IgD-negative memory B cell (primary cell): ENCODE measurements at regions not wholly inside any gene's neighbourhood (a gene's known extent, or its start where the extent isn't known, plus 50 kb on each side); places are given as distances from the start of the nearest gene placed in this dataset.
"Not testable (repeated sequence)": the region's sequence is repeated elsewhere in the genome, so short reads cannot be mapped to it uniquely, and the experiment has no call there.

Source experiments
- H3K27ac Mint-ChIP-seq, 3 donors: one replicate each; pipeline ENCODE4 v1.8.0; 2020 to 2022; ENCODE audit warnings: mild to moderate bottlenecking in 3 of 3, mixed read lengths in 3 of 3, moderate library complexity in 1 of 3
- H3K27me3 Mint-ChIP-seq: one replicate; pipeline ENCODE4 v1.8.0; 2021; ENCODE audit warnings: mixed read lengths
- H3K36me3 Mint-ChIP-seq: one replicate; pipeline ENCODE4 v1.8.0; 2020; ENCODE audit warnings: mild to moderate bottlenecking, mixed read lengths
- H3K4me1 Mint-ChIP-seq, 3 donors: one replicate each; pipeline ENCODE4 v1.8.0; 2020 to 2022; ENCODE audit warnings: mixed read lengths in 3 of 3, mild to moderate bottlenecking in 1 of 3
- H3K4me3 Mint-ChIP-seq, 4 donors: one replicate each; pipeline ENCODE4 v1.8.0; 2020 to 2022; ENCODE audit warnings: mild to moderate bottlenecking in 4 of 4, mixed read lengths in 4 of 4, moderate library complexity in 3 of 4
- H3K9me3 Mint-ChIP-seq, 3 donors: one replicate each; pipeline ENCODE4 v1.8.0; 2020 to 2021; ENCODE audit warnings: mixed read lengths in 3 of 3, mild to moderate bottlenecking in 1 of 3

DNA sequence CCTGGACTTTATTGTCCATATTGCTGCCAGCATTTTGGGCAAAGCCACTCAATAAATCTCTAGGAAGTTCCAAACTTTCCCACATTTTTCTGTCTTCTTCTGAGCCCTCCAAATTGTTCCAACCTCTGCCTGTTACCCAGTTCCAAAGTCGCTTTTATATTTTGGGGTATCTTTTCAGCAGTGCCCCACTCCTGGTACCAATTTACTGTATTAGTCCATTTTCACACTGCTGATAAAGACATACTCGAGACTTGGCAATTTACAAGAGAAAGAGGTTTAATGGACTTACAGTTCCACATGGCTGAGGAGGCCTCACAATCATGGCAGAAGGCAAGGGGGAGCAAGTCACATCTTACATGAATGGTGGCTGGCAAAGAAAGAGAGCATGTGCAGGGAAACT, 53.4 kb downstream of the AHSP start:
- H3K4me1 Mint-ChIP-seq, H3K27me3 Mint-ChIP-seq, H3K4me3 Mint-ChIP-seq, H3K36me3 Mint-ChIP-seq, H3K27ac Mint-ChIP-seq: not testable (repeated sequence)
- H3K9me3 Mint-ChIP-seq, result peaks cover 18 to 42% (median 30%) of the 10 kb centered on the region in 3 donors

DNA sequence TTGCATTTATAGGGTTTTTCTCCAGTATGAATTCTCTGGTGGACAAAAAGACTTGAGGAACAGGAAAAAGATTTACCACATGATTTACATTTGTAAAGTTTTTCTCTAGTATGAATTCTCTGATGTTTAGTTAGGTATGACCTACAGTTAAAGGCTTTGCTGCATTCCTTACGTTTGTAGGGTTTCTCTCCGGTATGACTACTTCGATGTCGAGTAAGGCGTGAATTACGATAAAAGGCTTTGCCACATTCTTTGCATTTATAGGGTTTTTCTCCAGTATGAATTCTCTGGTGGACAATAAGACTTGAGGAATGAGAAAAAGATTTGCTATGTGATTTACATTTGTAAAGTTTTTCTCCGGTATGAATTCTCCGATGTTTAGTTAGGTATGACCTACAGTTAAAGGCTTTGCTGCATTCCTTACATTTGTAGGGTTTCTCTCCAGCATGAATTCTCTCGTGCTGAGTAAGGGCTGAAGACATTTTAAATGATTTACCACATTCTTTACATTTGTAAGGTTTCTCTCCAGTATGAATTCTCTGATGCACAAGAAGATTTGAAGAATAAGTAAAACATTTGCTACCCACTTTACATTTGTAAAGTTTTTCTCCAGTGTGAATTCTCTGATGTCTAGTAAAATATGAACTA, 74.2 kb downstream of the AHSP start:
- peaks cover 6 to 51% (median 48%) of the 10 kb centered on the region in 3 donors for H3K9me3 Mint-ChIP-seq
- H3K4me1 Mint-ChIP-seq, H3K27ac Mint-ChIP-seq, H3K27me3 Mint-ChIP-seq, H3K4me3 Mint-ChIP-seq, H3K36me3 Mint-ChIP-seq: not testable (repeated sequence)

DNA sequence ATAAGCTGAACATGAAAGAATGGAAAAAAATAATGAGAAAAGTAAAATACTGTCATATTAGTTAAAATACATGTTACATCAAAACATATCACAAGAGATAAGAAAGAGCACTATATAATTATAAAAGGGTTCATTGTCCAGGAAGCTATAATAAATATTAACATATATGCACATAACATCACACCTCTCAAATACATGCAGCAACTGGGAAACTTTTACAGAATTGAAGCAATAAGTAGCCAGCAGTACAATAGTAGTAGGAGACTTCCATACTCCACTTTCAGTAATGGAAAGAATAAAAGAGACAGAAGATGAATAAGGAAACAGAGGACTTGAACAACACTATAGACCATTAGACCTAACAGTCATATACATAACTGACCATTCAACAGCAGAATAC, 90.4 kb downstream of the AHSP start:
- H3K9me3 Mint-ChIP-seq, result peaks cover 19 to 25% (median 23%) of the 10 kb centered on the region in 3 donors
- peaks cover 5% of the 10 kb centered on the region for H3K27me3 Mint-ChIP-seq
- no peak overlapping the region for H3K4me3 Mint-ChIP-seq
- peaks cover 0 to 4% (median 0%) of the 10 kb centered on the region in 3 donors for H3K4me1 Mint-ChIP-seq
- no peak overlapping the region for H3K27ac Mint-ChIP-seq
- peaks cover 5% of the 10 kb centered on the region for H3K36me3 Mint-ChIP-seq

DNA sequence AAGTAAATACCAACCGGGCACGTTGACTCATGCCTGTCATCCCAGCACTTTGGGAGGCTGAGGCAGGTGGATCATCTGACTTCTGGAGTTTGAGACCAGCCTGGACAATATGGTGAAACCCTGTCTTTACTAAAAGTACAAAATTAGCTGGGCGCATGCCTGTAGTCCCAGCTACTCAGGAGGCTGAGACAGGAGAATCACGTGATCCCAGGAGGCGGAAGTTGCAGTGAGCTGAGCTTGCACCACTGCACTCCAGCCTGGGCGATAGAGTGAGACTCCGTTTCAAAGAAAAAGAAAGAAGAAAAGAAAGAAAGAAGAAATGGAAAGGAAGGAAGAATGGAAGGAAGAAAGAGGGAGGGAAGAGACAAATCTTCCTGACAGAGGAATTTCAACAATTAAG, 108.7 kb downstream of the AHSP start:
- Mint-ChIP-seq H3K36me3 (peaks cover 2% of the 10 kb centered on the region), H3K4me1 (no peaks in the 10 kb centered on the region), H3K4me3 (no peak overlapping the region), H3K27ac (no peak overlapping the region), H3K9me3 (peaks cover 0 to 8% (median 0%) of the 10 kb centered on the region in 3 donors), H3K27me3 (peaks cover 8% of the 10 kb centered on the region)

DNA sequence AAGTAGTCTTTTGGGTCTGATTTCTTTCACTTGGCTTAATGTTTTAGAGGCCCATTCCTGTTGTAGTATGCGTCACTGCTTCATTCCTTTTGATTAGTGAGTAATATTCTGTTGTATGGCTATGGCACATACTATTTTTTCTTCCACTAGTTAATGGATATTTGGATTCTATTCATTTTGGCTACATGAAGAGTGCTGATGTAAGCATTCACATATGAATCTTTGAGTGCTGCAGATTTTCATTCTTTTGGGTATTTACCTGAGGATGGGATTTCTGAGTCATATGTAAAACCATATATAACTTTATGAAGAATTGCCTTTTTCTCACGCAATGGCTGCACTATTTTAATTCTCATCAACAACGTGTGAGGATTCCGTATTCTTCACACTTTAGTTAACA, 113.6 kb downstream of the AHSP start:
- Mint-ChIP-seq H3K9me3 (peaks cover 0 to 3% (median 0%) of the 10 kb centered on the region in 3 donors), H3K4me3 (no peak overlapping the region), H3K27me3 (peaks cover 14% of the 10 kb centered on the region), H3K36me3 (no peaks in the 10 kb centered on the region), H3K27ac (no peak overlapping the region), H3K4me1 (no peaks in the 10 kb centered on the region)

DNA sequence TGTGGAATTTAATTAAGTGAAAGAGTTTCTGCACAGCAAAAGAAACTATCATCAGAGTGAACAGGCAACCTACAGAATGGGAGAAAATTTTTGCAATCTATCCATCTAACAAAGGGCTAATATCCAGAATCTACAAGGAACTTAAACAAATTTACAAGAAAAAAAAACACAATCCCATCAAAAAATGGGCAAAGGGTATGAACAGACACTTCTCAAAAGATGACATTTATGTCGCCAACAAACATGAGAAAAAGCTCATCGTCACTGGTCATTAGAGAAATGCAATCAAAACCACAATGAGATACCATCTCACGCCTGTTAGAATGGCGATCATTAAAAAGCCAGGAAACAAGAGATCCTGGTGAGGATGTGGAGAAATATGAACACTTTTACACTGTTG, 128.0 kb downstream of the AHSP start:
- not testable (repeated sequence) for H3K9me3 Mint-ChIP-seq, H3K27me3 Mint-ChIP-seq, H3K4me1 Mint-ChIP-seq, H3K4me3 Mint-ChIP-seq, H3K27ac Mint-ChIP-seq, H3K36me3 Mint-ChIP-seq

DNA sequence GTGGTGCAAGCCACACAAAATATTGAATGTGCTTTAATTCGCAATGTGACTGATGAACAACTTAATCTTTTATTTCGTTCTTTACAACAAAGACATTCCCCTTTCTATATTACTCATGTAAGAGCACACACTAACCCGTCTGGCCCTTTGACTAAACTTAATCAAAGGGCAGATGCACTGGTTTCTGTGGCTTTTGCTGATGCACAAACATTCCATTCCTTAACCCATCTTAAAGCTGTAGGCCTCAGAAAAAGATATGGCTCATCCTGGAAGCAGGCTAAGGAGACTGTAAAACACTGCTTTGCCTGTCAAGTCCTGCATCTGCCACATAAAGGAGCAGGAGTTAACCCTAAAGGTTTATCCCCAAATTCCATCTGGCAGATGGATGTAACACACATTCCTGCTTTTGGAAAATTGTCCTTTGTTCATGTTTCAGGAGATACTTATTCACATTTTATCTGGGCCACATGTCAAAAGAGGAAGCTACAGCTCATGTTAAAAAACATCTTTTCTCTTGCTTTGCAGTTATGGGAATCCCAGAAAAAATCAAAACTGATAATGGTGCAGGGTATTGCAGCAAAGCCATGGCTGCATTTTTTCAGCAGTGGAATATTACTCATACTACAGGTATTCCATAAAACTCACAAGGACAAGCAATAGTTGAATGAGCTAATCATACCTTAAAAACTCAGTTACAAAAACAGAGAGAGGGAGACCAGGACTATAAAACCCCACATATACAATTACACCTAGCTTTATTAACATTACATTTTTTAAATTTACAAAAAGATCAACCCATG, 137.2 kb downstream of the AHSP start:
- Mint-ChIP-seq H3K27ac (no peak overlapping the region), H3K36me3 (peaks cover 3% of the 10 kb centered on the region), H3K4me1 (no peaks in the 10 kb centered on the region), H3K27me3 (peaks cover 7% of the 10 kb centered on the region), H3K4me3 (no peak overlapping the region), H3K9me3 (peaks cover 5 to 12% (median 9%) of the 10 kb centered on the region in 3 donors)

DNA sequence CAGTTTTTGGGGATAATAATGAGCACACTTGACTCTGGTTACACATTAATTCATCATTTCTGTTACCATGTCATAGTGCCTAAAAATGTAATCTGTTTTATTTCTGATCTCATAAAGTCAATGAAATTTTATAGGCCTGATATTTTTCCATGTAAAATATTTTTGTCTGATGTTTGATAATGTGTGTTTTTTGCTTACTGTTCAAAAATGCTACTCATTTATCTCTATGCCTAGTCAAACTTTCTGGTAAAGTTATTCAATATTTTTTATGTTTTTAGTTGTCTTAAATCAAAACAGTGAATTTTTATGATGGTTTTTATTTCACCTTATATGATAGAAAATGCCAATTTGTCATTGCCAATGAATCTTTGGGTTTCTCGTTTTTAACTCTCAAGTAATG, 147.0 kb downstream of the AHSP start:
- H3K9me3 Mint-ChIP-seq, result peaks cover 7 to 11% (median 8%) of the 10 kb centered on the region in 3 donors
- H3K27ac Mint-ChIP-seq, result no peak overlapping the region
- H3K27me3 Mint-ChIP-seq, result peaks cover 8% of the 10 kb centered on the region
- peaks cover 6% of the 10 kb centered on the region for H3K36me3 Mint-ChIP-seq
- no peak overlapping the region for H3K4me3 Mint-ChIP-seq
- H3K4me1 Mint-ChIP-seq, result peaks cover 0 to 3% (median 0%) of the 10 kb centered on the region in 3 donors

DNA sequence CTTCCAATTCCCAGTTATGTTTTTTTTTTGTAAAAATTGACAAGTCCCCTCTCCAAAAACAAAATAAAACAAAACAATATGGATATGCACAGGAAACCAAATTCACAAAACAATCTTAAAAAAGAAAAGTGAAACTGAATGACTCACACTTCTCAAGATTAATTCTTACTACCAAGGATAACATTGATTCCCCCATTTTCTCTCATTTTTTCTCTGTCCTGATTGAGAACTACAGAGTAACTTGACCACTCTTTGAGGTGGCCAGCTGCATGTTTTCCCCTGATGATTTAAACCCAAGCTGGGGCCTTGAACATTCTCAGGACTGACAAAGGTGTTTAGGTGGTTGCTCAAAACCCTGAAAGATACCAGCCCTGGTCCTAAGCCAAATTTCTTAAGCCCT, 149.0 kb downstream of the AHSP start:
- Mint-ChIP-seq H3K36me3 (no peaks in the 10 kb centered on the region), H3K9me3 (peaks cover 0 to 6% (median 0%) of the 10 kb centered on the region in 3 donors), H3K4me1 (peaks cover 0 to 3% (median 0%) of the 10 kb centered on the region in 3 donors), H3K4me3 (no peak overlapping the region), H3K27me3 (peaks cover 12% of the 10 kb centered on the region), H3K27ac (peak overlapping the region in 1 of 3 donors; percentile 34)

DNA sequence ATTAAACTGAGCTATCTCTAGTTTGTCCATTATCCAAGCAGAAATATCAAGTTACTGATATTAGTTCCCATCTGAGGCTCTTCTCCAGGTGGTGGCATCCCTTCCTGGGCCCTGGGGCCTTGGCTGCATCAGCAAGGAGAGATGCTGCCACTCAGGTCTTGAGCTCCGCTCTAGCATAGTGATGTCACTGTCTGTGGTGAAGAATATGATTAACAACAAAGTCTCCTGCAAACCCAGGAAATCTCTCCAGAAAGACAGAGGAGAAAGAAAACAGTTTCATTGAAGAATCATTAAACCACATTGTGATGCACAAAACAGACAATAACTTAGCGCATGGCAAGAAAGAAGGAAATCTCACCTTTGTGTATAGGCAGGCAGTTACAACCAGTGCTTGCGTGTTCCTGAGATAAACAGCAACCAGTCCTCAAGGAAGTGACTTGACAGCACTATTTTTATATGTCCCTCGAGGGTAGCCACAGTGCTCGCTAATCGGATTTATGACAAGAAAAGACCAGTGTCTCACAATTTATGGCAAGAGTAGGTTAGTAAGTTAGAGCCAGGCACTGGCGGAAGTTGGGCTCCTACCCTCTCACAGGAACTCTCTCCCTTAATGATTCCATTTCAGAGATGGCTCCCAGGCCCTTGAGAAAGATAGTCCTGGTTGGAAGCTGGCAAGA, 151.1 kb downstream of the AHSP start:
- Mint-ChIP-seq H3K27ac (no peak overlapping the region), H3K36me3 (peaks cover 1% of the 10 kb centered on the region), H3K4me1 (peaks cover 0 to 3% (median 0%) of the 10 kb centered on the region in 3 donors), H3K4me3 (peak overlapping the region in 1 of 4 donors; percentile 10), H3K9me3 (peaks cover 0 to 4% (median 3%) of the 10 kb centered on the region in 3 donors), H3K27me3 (peaks cover 17% of the 10 kb centered on the region)

DNA sequence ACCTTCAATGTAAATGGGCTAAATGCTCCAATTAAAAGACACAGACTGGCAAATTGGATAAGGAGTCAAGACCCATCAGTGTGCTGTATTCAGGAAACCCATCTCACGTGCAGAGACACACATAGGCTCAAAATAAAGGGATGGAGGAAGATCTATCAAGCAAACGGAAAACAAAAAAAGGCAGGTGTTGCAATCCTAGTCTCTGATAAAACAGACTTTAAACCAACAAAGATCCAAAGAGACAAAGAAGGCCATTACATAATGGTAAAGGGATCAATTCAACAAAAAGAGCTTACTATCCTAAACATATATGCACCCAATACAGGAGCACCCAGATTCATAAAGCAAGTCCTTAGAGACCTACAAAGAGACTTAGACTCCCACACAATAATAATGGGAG, 161.6 kb downstream of the AHSP start:
- H3K36me3 Mint-ChIP-seq, H3K27me3 Mint-ChIP-seq, H3K27ac Mint-ChIP-seq, H3K4me3 Mint-ChIP-seq, H3K4me1 Mint-ChIP-seq: not testable (repeated sequence)
- H3K9me3 Mint-ChIP-seq, result peaks cover 2 to 11% (median 4%) of the 10 kb centered on the region in 3 donors

DNA sequence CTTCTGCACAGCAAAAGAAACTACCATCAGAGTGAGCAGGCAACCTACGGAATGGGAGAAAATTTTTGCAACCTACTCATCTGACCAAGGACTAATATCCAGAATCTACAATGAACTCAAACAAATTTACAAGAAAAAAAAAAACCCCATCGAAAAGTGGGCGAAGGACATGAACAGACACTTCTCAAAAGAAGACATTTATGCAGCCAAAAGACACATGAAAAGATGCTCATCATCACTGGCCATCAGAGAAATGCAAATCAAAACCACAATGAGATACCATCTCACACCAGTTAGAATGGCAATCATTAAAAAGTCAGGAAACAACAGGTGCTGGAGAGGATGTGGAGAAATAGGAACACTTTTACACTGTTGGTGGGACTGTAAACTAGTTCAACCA, 164.6 kb downstream of the AHSP start:
- H3K36me3 Mint-ChIP-seq, H3K4me1 Mint-ChIP-seq, H3K27me3 Mint-ChIP-seq, H3K27ac Mint-ChIP-seq, H3K4me3 Mint-ChIP-seq, H3K9me3 Mint-ChIP-seq: not testable (repeated sequence)

DNA sequence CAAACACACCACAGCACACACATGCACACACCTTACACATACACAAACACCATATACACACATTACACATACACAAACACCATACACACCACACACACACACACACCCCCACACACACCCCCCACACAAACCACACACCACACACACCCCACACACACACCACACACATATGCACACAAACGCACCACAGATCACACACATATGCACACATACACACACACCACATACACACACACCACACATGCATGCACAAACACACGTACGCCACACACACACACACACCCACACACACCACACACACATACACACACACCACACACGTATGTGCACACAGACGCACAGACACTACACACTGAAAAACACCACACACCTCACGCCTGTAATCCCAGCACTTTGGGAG, 166.0 kb downstream of the AHSP start:
- peaks cover 1 to 4% (median 4%) of the 10 kb centered on the region in 3 donors for H3K4me1 Mint-ChIP-seq
- no peaks in the 10 kb centered on the region for H3K36me3 Mint-ChIP-seq
- no peaks in the 10 kb centered on the region for H3K27me3 Mint-ChIP-seq
- H3K27ac Mint-ChIP-seq, result no peak overlapping the region
- H3K4me3 Mint-ChIP-seq, result no peak overlapping the region
- peaks cover 0 to 7% (median 0%) of the 10 kb centered on the region in 3 donors for H3K9me3 Mint-ChIP-seq

DNA sequence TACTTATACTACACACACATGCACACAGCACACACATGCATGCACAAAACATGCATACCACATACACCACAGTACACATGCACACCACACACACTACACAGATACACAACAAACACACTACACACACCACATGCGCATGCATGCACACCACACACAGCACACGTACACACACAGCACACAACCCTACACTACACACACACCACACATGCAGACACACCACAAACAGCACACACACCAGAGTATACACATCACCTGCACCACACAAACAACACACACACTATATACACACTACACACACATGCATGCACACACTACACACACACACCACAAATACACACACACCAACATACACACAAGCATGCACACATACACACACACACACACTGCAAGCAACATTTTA, 166.8 kb downstream of the AHSP start:
- Mint-ChIP-seq H3K27ac (no peak overlapping the region), H3K4me1 (peaks cover 0 to 4% (median 4%) of the 10 kb centered on the region in 3 donors), H3K27me3 (no peaks in the 10 kb centered on the region), H3K4me3 (no peak overlapping the region), H3K9me3 (peaks cover 0 to 4% (median 0%) of the 10 kb centered on the region in 3 donors), H3K36me3 (no peaks in the 10 kb centered on the region)

DNA sequence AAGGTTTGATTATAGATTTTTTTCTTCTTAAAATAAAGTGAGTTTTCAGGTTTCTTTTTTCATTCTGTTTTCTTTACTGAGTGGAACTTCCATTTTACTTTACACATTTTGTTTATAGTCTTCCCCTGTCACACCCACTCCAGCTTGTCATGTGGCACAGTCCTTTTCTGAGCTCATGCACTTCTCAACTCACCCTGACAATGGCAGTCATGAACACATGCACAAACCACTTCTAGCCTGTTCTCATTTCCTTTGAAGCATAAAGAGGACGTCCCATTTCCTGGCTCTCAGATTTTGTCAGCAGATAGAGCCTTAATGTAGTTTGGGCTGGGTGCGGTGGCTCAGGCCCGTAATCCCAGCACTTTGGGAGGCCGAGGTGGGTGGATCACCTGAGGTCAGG, 168.0 kb downstream of the AHSP start:
- H3K27me3 Mint-ChIP-seq, result no peaks in the 10 kb centered on the region
- H3K27ac Mint-ChIP-seq, result no peak overlapping the region
- H3K4me3 Mint-ChIP-seq, result no peak overlapping the region
- no peaks in the 10 kb centered on the region for H3K36me3 Mint-ChIP-seq
- H3K4me1 Mint-ChIP-seq, result peaks cover 2 to 7% (median 4%) of the 10 kb centered on the region in 3 donors
- no peaks in the 10 kb centered on the region for H3K9me3 Mint-ChIP-seq
